ENCODE measurements at regions not wholly inside any gene's neighbourhood (a gene's known extent, or its start where the extent isn't known, plus 50 kb on each side); places are given as distances from the start of the nearest gene placed in this dataset.

DNA sequence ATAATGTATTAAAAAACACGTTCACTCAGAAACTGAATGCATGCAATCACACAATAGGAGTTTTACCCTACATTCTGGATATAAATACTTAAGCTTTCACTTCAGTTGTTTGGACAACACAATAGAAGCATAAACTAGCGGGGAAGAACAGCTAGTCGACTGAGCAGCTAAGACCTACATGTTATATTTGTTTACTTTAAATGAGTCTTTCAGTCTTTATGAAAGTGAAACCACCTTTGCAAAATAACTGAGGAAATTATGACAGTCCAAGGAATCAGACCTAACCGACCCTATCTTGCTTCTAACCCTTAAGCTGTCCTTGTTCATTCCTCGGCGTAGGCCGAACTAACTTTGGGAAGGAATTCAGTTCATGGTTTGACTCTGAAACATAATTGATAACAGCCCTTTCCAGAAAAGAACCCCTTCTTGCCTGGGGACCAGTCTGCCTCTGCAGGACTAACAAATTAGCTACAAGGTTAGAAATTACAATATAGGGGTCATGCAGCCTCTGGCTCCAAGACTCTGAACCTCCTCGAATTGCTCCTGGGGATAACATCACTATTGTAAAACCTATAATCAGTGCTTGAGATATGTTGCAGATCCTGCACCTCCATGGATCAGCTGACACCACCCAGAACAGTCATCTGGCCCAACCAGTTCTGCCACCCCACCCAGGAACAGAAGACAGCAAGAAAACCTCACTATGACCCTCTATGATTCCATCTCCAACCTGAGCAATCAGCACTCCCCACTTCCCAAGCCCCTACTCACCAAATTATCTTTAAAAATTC is 185.1 kb upstream of the KLF6 start:
- ChIA-PET CTCF (interaction anchor here (0.7 to 3.2 kb wide), 4 partner anchors 9 to 141 kb away, joined by 3 to 12 read pairs (median 3); no protein-coding TSS in a partner anchor), POLR2A (no interaction called here)
- no peak for DNase-seq (ENCODE audit: extremely low spot score)
- TF ChIP-seq, protein P1, sequence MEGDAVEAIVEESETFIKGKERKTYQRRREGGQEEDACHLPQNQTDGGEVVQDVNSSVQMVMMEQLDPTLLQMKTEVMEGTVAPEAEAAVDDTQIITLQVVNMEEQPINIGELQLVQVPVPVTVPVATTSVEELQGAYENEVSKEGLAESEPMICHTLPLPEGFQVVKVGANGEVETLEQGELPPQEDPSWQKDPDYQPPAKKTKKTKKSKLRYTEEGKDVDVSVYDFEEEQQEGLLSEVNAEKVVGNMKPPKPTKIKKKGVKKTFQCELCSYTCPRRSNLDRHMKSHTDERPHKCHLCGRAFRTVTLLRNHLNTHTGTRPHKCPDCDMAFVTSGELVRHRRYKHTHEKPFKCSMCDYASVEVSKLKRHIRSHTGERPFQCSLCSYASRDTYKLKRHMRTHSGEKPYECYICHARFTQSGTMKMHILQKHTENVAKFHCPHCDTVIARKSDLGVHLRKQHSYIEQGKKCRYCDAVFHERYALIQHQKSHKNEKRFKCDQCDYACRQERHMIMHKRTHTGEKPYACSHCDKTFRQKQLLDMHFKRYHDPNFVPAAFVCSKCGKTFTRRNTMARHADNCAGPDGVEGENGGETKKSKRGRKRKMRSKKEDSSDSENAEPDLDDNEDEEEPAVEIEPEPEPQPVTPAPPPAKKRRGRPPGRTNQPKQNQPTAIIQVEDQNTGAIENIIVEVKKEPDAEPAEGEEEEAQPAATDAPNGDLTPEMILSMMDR (IDR thresholded peaks at IDR 0.05; ENCODE audit: control extremely low read depth, extremely low read depth, low read depth, missing control alignments) = no peak

DNA sequence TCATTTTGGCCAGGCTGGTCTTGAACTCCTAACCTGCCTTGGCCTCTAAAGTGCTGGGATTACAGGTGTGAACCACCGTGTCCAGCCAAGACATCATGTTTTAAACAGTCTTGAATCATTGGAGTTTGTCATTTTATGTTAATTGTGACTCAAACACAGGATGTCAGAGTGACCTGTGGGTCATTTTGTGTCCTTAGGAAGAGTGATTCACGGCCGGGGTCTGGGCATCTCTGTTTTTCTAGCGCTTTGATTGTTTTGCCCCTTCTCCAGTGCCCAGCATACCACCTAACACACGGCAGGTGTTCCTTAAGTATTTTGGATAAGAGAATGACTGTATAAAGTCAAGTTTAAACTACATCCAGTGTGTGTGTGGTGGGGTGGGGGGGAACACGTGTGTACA is 183.7 kb upstream of the KLF6 start:
- ChIA-PET CTCF (no interaction called here), POLR2A (no interaction called here)
- DNase-seq (ENCODE audit: extremely low spot score) = no peak
- TF ChIP-seq, protein P1 (IDR thresholded peaks at IDR 0.05; ENCODE audit: control extremely low read depth, extremely low read depth, low read depth, missing control alignments) = no peak

DNA sequence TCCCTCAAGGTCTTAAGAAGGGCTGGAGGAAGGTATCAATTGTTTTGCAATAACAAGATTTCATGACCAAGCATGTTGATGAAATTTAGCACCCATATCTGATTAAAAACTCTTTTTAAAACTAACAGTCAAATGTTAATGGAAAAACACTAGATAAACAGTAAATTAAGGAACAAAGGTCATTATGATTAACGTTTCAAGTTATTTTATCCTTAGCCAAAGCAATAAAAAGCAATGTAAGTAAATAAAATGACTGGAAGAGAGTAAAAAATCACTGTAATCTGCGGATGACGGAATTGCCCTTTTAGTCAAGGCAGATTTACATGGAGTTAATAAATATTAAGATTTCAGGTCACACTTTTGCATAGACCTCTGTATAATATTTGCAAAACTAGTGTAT is 179.5 kb upstream of the KLF6 start:
- CTCF ChIA-PET = no interaction called here

DNA sequence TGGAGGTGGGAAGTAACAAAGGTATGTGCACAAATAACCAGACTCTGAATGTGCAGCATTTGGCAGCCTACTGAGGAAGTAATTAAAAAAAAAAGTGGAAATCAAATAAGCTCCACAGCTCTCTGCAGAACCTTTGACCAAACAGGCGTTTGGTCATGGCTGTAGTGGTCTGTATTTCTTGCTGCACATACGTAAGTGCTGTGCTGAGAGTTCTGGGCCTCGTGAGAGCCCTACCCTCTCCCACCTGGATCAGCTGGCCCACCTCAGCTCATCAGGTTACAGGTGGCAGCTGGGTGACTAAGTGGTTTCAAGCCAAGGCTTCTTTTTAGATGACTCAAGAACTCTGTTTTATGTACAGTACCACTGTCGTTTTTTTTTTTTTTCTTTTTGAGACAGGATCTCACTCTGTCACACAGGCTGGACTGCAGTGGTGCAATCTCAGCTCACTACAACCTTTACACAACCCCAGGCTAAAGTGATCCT is 178.2 kb upstream of the KLF6 start:
- CTCF ChIA-PET = interaction anchor here (0.7 kb wide), 1 partner anchor 16 kb away, joined by 3 read pairs; no protein-coding TSS in a partner anchor
- DNase-seq (ENCODE audit: extremely low spot score) = no peak
- TF ChIP-seq, protein P1 (IDR thresholded peaks at IDR 0.05; ENCODE audit: control extremely low read depth, extremely low read depth, low read depth, missing control alignments) = no peak
- POLR2A ChIA-PET = no interaction called here

More for the DNA sequence above, 179.5 kb upstream of the KLF6 start:
- no peak for DNase-seq (ENCODE audit: extremely low spot score)
- POLR2A ChIA-PET = no interaction called here
- TF ChIP-seq, protein P1 (IDR thresholded peaks at IDR 0.05; ENCODE audit: control extremely low read depth, extremely low read depth, low read depth, missing control alignments) = no peak

GRCh38 chr10:3961082-3961481 is 176.1 kb upstream of the KLF6 start:
- ChIA-PET CTCF (interaction anchor here (1.7 to 2.5 kb wide), 3 partner anchors 10 to 16 kb away, joined by 4 to 12 read pairs (median 6); no protein-coding TSS in a partner anchor), POLR2A (no interaction called here)
- TF ChIP-seq, protein P1 (IDR thresholded peaks at IDR 0.05; ENCODE audit: control extremely low read depth, extremely low read depth, low read depth, missing control alignments) = no peak
- DNase-seq (ENCODE audit: extremely low spot score) = no peak

- TF ChIP-seq, protein P1 (IDR thresholded peaks at IDR 0.05; ENCODE audit: control extremely low read depth, extremely low read depth, low read depth, missing control alignments) = no peak
- POLR2A ChIA-PET = no interaction called here
- no peak for DNase-seq (ENCODE audit: extremely low spot score)
- CTCF ChIA-PET = interaction anchor here (1.7 to 2.5 kb wide), 3 partner anchors 11 to 16 kb away, joined by 4 to 12 read pairs (median 6); no protein-coding TSS in a partner anchor
These were observed 175.5 kb upstream of the KLF6 start for GRCh38 chr10:3960496-3960895.

Data from GM10248 (cell line).